Fibroblast of the aortic adventitia (primary cell): ENCODE measurements at regions not wholly inside any gene's neighbourhood (a gene's known extent, or its start where the extent isn't known, plus 50 kb on each side); places are given as distances from the start of the nearest gene placed in this dataset.
"Not testable (repeated sequence)": the region's sequence is repeated elsewhere in the genome, so short reads cannot be mapped to it uniquely, and the experiment has no call there.

ENCODE experiments used
- DNase-seq: peaks from one replicate; pipeline ENCODE4 v3.0.0-alpha.2; 2010; ENCODE audit warnings: low read depth
- H3K4me3 ChIP-seq: 2 replicates; pipeline ENCODE4 v1.5.1; 2011; ENCODE audit warnings: low read depth, mild to moderate bottlenecking, control low read depth, low read length, moderate library complexity
- CTCF ChIP-seq: IDR thresholded peaks from 2 replicates; pipeline ENCODE4 v1.5.1; 2011; ENCODE audit warnings: mild to moderate bottlenecking, low read length, control low read depth, inconsistent platforms; ENCODE audit not compliant: insufficient read depth

- DNase-seq = no peak
- no peak overlapping the region for H3K4me3 ChIP-seq
- TF ChIP-seq CTCF = no peak
Measured at GRCh38 chr14:22210906-22211305, 378.1 kb downstream of the DAD1 start.

- no peak for DNase-seq
- H3K4me3 ChIP-seq = no peak overlapping the region
- TF ChIP-seq CTCF = no peak
Measured at GRCh38 chr14:22210026-22210425, 379.0 kb downstream of the DAD1 start.

- no peak for DNase-seq
- no peak overlapping the region for H3K4me3 ChIP-seq
- no peak for TF ChIP-seq CTCF
Measured at GRCh38 chr14:22203036-22203435, 386.0 kb downstream of the DAD1 start.

- TF ChIP-seq CTCF = no peak
- DNase-seq = no peak
- no peak overlapping the region for H3K4me3 ChIP-seq
Measured at GRCh38 chr14:22202313-22202712, 386.7 kb downstream of the DAD1 start.

GRCh38 chr14:22200977-22201605 lies 387.9 kb downstream of the DAD1 start:
- no peak overlapping the region for H3K4me3 ChIP-seq
- peak; percentile 27 for DNase-seq
- TF ChIP-seq CTCF = peak; percentile 59

GRCh38 chr14:22200131-22200530 lies 388.9 kb downstream of the DAD1 start:
- DNase-seq, H3K4me3 ChIP-seq: not testable (repeated sequence)

- no peak for TF ChIP-seq CTCF
- no peak for DNase-seq
- no peak overlapping the region for H3K4me3 ChIP-seq
Measured at GRCh38 chr14:22194664-22195063, 394.4 kb downstream of the DAD1 start.
